HG03520 (cell line): ENCODE measurements at regions not wholly inside any gene's neighbourhood (a gene's known extent, or its start where the extent isn't known, plus 50 kb on each side); places are given as distances from the start of the nearest gene placed in this dataset.
"Not testable (repeated sequence)": the region's sequence is repeated elsewhere in the genome, so short reads cannot be mapped to it uniquely, and the experiment has no call there.

Experiments
- ATAC-seq: cut with Tn5 transposase; IDR thresholded peaks from one replicate; pipeline ENCODE4 v1.9.1; 2021; ENCODE audit warnings: mild to moderate bottlenecking, moderate library complexity; ENCODE audit not compliant: unreplicated experiment

- no peak for ATAC-seq
Observed at GRCh38 chr20:1827510-1827973, 67.7 kb upstream of the SIRPA start.

GRCh38 chr20:1825938-1826445 is 69.2 kb upstream of the SIRPA start:
- ATAC-seq, result no peak

- no peak for ATAC-seq
Observed at GRCh38 chr20:1825507-1825906, 69.7 kb upstream of the SIRPA start.

GRCh38 chr20:1824834-1825233 is 70.4 kb upstream of the SIRPA start:
- no peak for ATAC-seq

DNA sequence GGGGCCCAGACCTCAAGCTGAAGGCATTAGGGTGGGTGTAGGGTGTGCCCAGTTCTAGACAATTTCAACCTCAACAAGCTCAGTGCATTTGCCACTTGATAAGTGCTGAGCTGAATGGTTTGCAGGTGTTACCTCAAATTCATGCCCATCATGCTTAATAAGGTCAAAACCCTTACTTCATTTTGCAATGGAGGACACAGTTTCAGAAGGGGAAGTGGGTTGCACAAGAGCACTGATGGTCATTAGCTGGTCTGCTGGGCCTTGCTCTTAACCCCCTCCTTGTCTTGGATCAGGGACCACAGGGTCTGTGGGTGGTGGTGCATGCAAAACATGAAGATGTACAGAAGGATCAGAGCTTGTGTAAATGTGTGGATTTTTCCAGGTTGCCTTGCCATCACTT is 71.0 kb upstream of the SIRPA start:
- no peak for ATAC-seq

DNA sequence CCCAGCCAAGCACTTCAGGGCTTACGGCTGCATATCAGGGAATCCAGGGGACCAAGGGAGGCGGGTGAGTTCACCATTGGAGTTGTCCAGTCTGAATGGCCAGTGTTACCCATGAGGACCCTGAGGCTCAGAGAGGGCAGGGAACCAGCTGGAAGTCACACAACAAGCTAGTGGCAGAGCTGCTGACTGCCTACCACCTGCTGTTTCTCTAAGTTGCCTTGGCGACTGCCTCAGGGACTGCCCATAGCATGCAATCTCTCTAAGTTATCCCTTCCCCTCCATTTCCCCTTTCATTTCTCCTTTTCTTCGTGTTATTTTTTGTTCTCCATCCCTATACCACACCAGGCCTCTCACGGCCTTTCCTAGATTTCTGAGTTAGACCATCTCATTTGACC is 71.8 kb upstream of the SIRPA start:
- ATAC-seq, result no peak

GRCh38 chr20:1822564-1823449 is 72.4 kb upstream of the SIRPA start:
- ATAC-seq, result no peak

- ATAC-seq, result no peak
Observed at GRCh38 chr20:1820138-1821079, 74.8 kb upstream of the SIRPA start.

DNA sequence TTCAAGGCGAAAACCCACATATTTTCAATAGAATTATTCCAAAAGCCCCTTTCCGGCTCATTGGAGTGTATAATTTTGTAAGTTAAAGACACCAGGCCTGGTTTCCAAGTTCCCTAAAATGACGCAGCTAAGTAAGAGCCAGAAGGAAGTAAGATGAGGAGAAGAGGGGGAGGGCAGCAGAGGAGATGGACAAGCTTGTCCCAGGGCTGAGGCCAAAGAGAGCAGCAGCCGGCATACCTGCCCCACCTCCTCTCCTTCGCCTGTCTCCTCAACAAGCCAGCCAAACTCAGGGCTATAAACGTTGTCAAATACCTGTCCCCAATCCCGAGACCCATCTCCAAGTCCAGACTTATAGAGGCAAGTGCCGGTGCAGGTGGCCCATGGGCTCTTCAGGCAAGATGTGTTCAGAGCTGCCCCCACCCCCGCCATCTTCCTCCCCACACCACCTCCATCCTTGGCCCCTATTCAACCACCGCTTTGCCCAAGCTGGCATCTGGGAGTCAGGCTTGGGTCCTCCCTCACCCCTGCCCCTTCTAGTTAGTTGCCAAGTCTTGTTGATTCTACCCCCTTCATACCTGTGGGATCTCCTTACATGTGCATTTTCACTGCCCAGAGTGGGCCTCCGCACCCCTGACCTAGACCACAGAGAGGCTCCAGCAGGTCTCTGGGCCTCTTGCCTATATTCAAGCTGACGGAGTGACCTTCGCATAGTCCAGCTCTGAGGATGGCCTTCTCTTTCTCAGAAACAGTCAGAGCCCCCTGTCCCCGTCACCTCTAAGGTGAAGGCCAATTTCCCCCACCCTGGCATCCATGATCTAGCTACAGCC is 75.7 kb upstream of the SIRPA start:
- ATAC-seq, result no peak

DNA sequence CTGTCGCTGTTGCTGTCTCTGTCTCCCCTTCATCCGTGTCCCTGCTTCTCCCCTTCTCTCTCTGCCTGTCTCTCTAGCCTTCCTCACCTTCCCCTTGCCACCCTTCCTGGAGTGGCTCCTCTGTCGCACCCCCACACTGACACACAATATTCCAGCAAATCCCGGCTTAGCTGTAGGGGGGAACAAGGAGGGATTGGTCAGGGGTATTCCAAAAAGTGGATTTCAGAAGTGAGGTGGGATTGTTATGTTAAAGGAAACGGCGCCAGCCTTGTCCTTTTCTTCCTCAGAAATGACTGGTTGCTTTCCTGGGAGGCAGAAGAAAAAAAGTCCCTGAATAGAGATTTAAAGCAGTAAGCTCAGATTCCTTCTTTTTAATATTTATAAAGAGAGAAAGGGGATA is 76.3 kb upstream of the SIRPA start:
- ATAC-seq, result no peak

DNA sequence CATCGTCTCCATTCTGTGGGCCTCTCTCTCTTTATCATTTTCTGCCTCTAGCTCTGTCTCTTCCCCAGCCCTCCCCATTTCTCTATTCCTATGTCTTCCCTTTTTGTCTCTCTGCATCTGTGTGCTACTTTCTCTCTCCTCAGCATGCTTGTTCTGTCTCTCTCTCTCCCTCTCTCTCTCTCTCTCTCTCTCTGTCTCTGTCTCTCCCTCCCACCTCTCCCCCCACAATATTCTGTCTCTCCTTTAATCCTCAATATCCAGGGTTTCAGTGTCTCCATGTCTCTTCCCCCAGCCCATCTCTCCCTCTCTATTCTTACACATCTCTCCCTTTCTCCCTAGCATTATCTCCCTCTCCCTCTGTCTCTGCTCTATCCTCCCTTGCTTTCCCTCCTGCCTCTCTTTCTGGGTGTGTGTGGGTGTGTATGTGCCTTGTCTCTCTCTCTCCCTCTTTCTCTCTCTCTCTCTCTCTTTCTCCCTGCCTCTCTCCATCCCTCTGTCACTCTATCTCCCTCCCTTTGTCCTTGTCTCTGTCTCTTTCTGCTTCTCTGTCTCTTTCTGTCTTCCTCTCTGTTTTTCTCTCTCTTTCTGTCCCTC is 76.9 kb upstream of the SIRPA start:
- ATAC-seq, result no peak

DNA sequence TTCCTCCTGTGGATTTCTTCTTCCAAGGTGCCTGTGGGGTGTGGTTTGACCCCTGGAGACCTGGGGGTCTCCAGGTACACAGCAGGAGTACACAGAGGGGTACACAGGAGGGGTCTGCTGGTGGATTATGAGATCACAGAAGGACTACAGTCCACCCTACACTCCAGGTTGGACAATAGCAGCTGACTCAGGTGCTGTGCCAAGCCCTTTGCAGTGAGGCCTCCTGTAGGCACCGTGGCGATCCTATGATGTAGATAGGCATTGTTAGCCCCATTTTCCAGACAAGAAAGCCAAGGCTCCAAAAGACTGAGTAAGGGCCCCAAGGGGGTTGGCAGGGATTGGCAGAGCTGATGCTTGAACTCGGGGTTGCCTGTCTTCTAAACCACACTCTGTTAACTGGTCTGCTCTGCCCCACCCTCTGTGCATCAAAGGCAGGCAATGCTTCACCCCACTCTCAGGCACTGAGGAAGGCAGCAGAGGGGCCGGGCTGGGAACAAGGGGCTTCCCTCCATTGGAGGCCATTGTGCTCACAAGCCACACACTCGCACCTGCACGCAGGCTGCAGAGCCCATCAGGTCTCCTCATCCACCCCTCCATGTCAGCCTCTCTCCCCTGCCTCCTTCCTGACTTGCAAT is 77.5 kb upstream of the SIRPA start:
- ATAC-seq, result no peak

- ATAC-seq, result no peak
Observed at GRCh38 chr20:1816384-1817381, 78.5 kb upstream of the SIRPA start.

- no peak for ATAC-seq
Observed at GRCh38 chr20:1815502-1816085, 79.6 kb upstream of the SIRPA start.

- ATAC-seq, result not testable (repeated sequence)
Observed at GRCh38 chr20:1814861-1815260, 80.3 kb upstream of the SIRPA start.

DNA sequence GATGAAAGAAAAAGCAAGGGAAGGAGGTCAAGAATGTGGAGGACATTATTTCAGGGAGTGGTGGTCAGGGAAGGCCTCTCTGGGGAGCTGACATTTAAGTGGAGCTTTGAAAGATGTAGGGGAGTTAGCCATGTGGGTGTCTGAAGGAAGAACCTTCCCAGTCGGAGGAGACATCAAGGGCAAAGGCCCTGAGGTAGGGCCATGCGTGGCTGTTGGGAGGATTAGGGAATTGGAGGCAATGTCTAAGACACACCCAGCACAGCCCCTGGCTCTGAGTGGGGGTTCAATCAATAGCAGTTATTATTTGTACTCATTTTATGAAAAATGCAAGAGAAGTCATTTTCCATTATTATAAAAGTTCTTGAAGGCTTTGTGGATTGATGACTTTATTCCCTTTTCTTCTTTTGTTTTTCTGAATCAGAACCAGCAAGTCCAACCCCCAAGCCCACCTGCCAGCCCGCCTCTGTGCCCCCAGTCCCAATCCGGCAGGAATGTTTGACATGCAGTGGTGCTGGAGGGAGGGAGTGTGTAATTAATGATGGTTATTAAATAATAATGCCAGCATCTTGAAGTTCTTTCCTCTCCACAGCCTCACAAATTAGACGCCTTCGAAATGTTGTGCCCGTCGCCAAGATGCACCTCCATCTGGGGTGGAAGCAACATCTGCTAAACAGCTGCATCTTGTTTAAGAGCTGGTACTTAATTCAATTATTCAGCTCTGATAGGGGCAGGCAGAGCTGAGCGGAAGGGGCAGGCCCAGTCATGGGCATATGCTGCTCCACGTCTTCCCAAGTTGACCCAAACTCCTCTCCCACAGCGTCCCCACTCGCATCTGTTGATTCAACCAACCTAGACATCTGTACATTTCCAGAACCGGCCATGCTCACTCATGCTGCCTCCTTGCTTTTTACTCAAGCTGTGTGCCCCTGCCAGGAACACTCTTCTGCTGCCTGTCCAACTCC is 81.3 kb upstream of the SIRPA start:
- ATAC-seq, result no peak

- ATAC-seq, result no peak
Observed at GRCh38 chr20:1813101-1813529, 82.1 kb upstream of the SIRPA start.
